IgD-negative memory B cell (primary cell): ENCODE measurements at regions not wholly inside any gene's neighbourhood (a gene's known extent, or its start where the extent isn't known, plus 50 kb on each side); places are given as distances from the start of the nearest gene placed in this dataset.

Experiments
- H3K27ac Mint-ChIP-seq, 3 donors: one replicate each; pipeline ENCODE4 v1.8.0; 2020 to 2022; ENCODE audit warnings: mild to moderate bottlenecking in 3 of 3, mixed read lengths in 3 of 3, moderate library complexity in 1 of 3
- H3K27me3 Mint-ChIP-seq: one replicate; pipeline ENCODE4 v1.8.0; 2021; ENCODE audit warnings: mixed read lengths
- H3K36me3 Mint-ChIP-seq: one replicate; pipeline ENCODE4 v1.8.0; 2020; ENCODE audit warnings: mild to moderate bottlenecking, mixed read lengths
- H3K4me1 Mint-ChIP-seq, 3 donors: one replicate each; pipeline ENCODE4 v1.8.0; 2020 to 2022; ENCODE audit warnings: mixed read lengths in 3 of 3, mild to moderate bottlenecking in 1 of 3
- H3K4me3 Mint-ChIP-seq, 4 donors: one replicate each; pipeline ENCODE4 v1.8.0; 2020 to 2022; ENCODE audit warnings: mild to moderate bottlenecking in 4 of 4, mixed read lengths in 4 of 4, moderate library complexity in 3 of 4
- H3K9me3 Mint-ChIP-seq, 3 donors: one replicate each; pipeline ENCODE4 v1.8.0; 2020 to 2021; ENCODE audit warnings: mixed read lengths in 3 of 3, mild to moderate bottlenecking in 1 of 3

GRCh38 chr10:128306535-128306934 lies 180.3 kb upstream of the MKI67 start:
- H3K27ac Mint-ChIP-seq = no peak overlapping the region
- H3K36me3 Mint-ChIP-seq = no peaks in the 10 kb centered on the region
- no peak overlapping the region for H3K4me3 Mint-ChIP-seq
- H3K9me3 Mint-ChIP-seq = peaks cover 6 to 9% (median 8%) of the 10 kb centered on the region in 3 donors
- H3K4me1 Mint-ChIP-seq = no peaks in the 10 kb centered on the region
- no peaks in the 10 kb centered on the region for H3K27me3 Mint-ChIP-seq

GRCh38 chr10:128306966-128307365 lies 180.7 kb upstream of the MKI67 start:
- Mint-ChIP-seq H3K4me1 (no peaks in the 10 kb centered on the region), H3K27ac (no peak overlapping the region), H3K9me3 (peaks cover 3 to 6% (median 5%) of the 10 kb centered on the region in 3 donors), H3K36me3 (no peaks in the 10 kb centered on the region), H3K27me3 (no peaks in the 10 kb centered on the region), H3K4me3 (peak overlapping the region in 1 of 4 donors; percentile 38)

- Mint-ChIP-seq H3K9me3 (peaks cover 0 to 5% (median 4%) of the 10 kb centered on the region in 3 donors), H3K4me1 (no peaks in the 10 kb centered on the region), H3K36me3 (no peaks in the 10 kb centered on the region), H3K4me3 (no peak overlapping the region), H3K27ac (no peak overlapping the region), H3K27me3 (no peaks in the 10 kb centered on the region)
Measured at GRCh38 chr10:128307820-128308219, 181.6 kb upstream of the MKI67 start.

- no peak overlapping the region for H3K27ac Mint-ChIP-seq
- no peaks in the 10 kb centered on the region for H3K9me3 Mint-ChIP-seq
- H3K4me3 Mint-ChIP-seq = no peak overlapping the region
- H3K27me3 Mint-ChIP-seq = no peaks in the 10 kb centered on the region
- peaks cover 0 to 2% (median 0%) of the 10 kb centered on the region in 3 donors for H3K4me1 Mint-ChIP-seq
- no peaks in the 10 kb centered on the region for H3K36me3 Mint-ChIP-seq
Measured at GRCh38 chr10:128310971-128311658, 184.9 kb upstream of the MKI67 start.

GRCh38 chr10:128312250-128312649 lies 186.0 kb upstream of the MKI67 start:
- Mint-ChIP-seq H3K9me3 (no peaks in the 10 kb centered on the region), H3K4me1 (peaks cover 0 to 2% (median 0%) of the 10 kb centered on the region in 3 donors), H3K27me3 (no peaks in the 10 kb centered on the region), H3K36me3 (no peaks in the 10 kb centered on the region), H3K27ac (no peak overlapping the region), H3K4me3 (no peak overlapping the region)

DNA sequence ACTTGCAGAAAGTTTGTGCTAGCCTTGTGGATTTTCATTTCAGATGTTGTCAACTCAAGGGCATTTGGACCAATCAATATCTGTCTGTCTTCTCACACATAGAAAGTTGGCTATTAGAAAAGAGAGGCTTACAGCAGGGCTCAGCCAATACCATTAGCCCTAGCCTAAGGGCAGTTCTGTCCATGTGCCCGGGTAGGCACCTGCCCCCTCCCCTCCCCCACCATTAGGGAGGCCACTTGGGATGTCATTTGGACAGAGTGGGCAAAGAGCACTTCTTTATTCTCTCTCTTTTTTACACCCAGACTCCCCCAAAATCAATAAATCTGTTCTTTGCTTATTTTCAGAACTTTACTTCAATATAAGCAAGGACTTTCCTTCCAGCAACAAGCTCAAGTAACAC lies 188.5 kb upstream of the MKI67 start:
- Mint-ChIP-seq H3K27me3 (peaks cover 2% of the 10 kb centered on the region), H3K4me1 (peaks cover 0 to 2% (median 0%) of the 10 kb centered on the region in 3 donors), H3K4me3 (no peak overlapping the region), H3K27ac (no peak overlapping the region), H3K9me3 (no peaks in the 10 kb centered on the region), H3K36me3 (no peaks in the 10 kb centered on the region)

DNA sequence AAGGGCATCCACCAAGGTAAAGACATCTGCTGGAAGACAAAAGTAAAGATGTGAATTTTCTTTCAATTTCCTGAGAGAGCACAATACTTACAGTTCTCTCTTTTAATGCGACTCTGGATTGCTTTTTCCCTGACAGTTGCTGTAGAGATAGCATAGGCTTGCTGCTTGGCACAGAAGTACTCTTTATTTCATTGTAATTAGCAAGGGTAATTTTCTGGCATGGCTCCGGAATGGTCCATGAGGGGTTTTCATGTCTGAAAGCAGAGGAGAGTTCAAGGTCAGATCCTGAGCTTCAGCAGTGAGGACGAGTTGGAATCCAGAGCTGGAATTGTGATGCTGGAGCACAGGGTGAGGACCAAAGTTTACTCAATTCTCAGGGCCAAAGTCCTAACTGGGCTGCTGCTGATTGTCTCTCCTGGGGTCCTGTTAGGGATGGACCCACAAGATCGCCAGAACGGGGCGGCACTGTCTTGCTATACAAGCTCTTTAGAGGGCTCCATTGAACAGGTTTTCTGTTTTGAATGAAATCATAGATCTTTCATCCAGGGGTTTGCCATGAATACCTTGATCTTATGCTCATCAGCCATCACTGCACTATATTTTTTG lies 190.0 kb upstream of the MKI67 start:
- H3K36me3 Mint-ChIP-seq = no peaks in the 10 kb centered on the region
- H3K27me3 Mint-ChIP-seq = peaks cover 2% of the 10 kb centered on the region
- H3K4me1 Mint-ChIP-seq = peaks cover 0 to 2% (median 0%) of the 10 kb centered on the region in 3 donors
- H3K27ac Mint-ChIP-seq = no peak overlapping the region
- no peaks in the 10 kb centered on the region for H3K9me3 Mint-ChIP-seq
- no peak overlapping the region for H3K4me3 Mint-ChIP-seq

GRCh38 chr10:128316925-128317324 lies 190.7 kb upstream of the MKI67 start:
- Mint-ChIP-seq H3K36me3 (no peaks in the 10 kb centered on the region), H3K4me1 (peaks cover 0 to 2% (median 0%) of the 10 kb centered on the region in 3 donors), H3K9me3 (no peaks in the 10 kb centered on the region), H3K27me3 (peaks cover 2% of the 10 kb centered on the region), H3K27ac (no peak overlapping the region), H3K4me3 (no peak overlapping the region)

- Mint-ChIP-seq H3K4me3 (no peak overlapping the region), H3K9me3 (peaks cover 0 to 2% (median 0%) of the 10 kb centered on the region in 3 donors), H3K27me3 (peaks cover 2% of the 10 kb centered on the region), H3K4me1 (peaks cover 0 to 2% (median 0%) of the 10 kb centered on the region in 3 donors), H3K27ac (no peak overlapping the region), H3K36me3 (no peaks in the 10 kb centered on the region)
Measured at GRCh38 chr10:128318366-128318765, 192.1 kb upstream of the MKI67 start.

GRCh38 chr10:128318913-128319312 lies 192.7 kb upstream of the MKI67 start:
- H3K36me3 Mint-ChIP-seq = no peaks in the 10 kb centered on the region
- H3K9me3 Mint-ChIP-seq = peaks cover 0 to 2% (median 0%) of the 10 kb centered on the region in 3 donors
- peaks cover 0 to 2% (median 0%) of the 10 kb centered on the region in 3 donors for H3K4me1 Mint-ChIP-seq
- H3K4me3 Mint-ChIP-seq = no peak overlapping the region
- no peak overlapping the region for H3K27ac Mint-ChIP-seq
- H3K27me3 Mint-ChIP-seq = peaks cover 2% of the 10 kb centered on the region

- Mint-ChIP-seq H3K36me3 (no peaks in the 10 kb centered on the region), H3K4me1 (peaks cover 0 to 2% (median 0%) of the 10 kb centered on the region in 3 donors), H3K9me3 (peaks cover 0 to 2% (median 0%) of the 10 kb centered on the region in 3 donors), H3K27me3 (peaks cover 2% of the 10 kb centered on the region), H3K27ac (no peak overlapping the region), H3K4me3 (no peak overlapping the region)
Measured at GRCh38 chr10:128322106-128322505, 195.9 kb upstream of the MKI67 start.

DNA sequence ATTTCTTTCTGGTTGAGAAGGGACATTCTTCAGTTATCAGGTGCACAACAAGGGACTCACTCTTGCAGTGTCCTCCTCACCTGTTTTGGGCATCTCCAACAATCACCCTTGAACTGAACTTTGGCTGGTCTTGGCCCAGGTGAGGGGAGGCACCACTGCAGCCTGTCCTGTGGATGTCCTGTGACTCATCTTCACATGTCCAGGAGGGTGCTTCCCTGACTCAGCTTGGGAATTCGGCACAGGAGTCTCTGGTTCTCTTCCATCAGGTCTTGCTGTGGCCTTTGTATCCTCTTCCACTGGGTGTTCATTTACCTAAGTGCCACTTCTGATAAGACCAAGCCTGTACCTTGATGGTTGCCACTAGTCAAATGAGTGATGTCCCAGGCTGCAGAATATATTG lies 196.7 kb upstream of the MKI67 start:
- peaks cover 2% of the 10 kb centered on the region for H3K27me3 Mint-ChIP-seq
- peaks cover 0 to 2% (median 0%) of the 10 kb centered on the region in 3 donors for H3K4me1 Mint-ChIP-seq
- H3K36me3 Mint-ChIP-seq = no peaks in the 10 kb centered on the region
- H3K9me3 Mint-ChIP-seq = peaks cover 0 to 2% (median 0%) of the 10 kb centered on the region in 3 donors
- H3K27ac Mint-ChIP-seq = no peak overlapping the region
- H3K4me3 Mint-ChIP-seq = no peak overlapping the region

DNA sequence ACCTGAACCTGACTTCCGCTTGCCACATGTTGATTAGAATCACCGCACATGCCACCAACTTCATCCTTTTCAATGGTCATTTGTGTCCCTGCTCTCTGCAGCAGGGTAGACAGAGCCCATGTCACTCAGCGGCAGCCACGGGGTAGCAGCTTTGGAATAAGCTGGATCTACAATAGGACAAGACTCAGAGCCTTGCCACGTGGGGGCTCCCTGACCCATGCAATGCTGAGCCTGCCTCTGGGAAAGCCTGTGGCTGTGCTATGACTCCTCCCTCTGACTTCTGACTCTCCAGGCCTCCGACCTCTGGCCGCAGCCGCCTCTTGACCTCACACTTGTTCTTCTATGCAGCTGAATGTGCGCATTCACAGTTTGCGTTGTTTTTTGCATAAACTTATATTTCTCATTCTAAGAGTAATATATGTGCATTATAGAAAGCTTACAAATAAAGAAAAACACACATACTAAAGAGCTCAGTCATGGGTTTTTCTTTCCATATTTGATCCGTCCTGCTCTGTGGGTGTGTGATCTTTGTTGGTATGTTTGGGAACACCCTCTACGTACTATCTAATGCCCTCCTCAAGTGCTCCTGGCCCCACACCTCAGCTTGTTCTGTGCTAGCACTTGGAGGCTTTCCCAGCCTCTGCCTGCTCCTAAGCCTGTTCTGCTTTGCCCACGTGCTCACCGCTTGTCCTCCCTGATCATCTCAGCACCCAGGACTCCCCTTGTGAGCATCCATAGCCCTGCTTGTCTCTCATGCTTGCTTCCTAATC lies 198.0 kb upstream of the MKI67 start:
- Mint-ChIP-seq H3K27ac (no peak overlapping the region), H3K9me3 (peaks cover 0 to 2% (median 0%) of the 10 kb centered on the region in 3 donors), H3K36me3 (no peaks in the 10 kb centered on the region), H3K4me1 (peaks cover 0 to 2% (median 0%) of the 10 kb centered on the region in 3 donors), H3K4me3 (no peak overlapping the region), H3K27me3 (no peaks in the 10 kb centered on the region)

DNA sequence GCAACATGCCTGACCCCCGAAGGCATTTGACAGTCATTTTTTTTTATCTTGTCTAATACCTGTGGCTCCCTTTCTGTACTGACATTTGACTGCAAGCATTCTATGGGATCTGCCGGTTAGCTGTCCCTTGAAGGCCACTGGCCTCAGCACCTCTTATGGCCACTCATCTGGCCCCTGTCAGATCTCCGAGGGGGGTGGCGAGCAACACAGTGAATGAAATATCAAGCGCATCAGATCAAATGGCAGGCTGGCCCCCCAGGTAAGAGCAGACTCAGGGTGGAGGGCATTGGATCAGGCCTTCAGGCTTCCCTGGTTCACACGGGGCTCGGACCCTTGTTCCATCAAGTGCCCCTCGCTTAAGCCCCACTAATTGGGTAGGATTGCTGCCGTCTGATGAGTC lies 199.6 kb upstream of the MKI67 start:
- no peak overlapping the region for H3K27ac Mint-ChIP-seq
- no peak overlapping the region for H3K4me3 Mint-ChIP-seq
- peaks cover 0 to 2% (median 0%) of the 10 kb centered on the region in 3 donors for H3K4me1 Mint-ChIP-seq
- H3K9me3 Mint-ChIP-seq = peaks cover 0 to 2% (median 0%) of the 10 kb centered on the region in 3 donors
- no peaks in the 10 kb centered on the region for H3K36me3 Mint-ChIP-seq
- no peaks in the 10 kb centered on the region for H3K27me3 Mint-ChIP-seq

GRCh38 chr10:128326251-128326650 lies 200.0 kb upstream of the MKI67 start:
- Mint-ChIP-seq H3K4me3 (no peak overlapping the region), H3K36me3 (no peaks in the 10 kb centered on the region), H3K4me1 (peaks cover 0 to 2% (median 0%) of the 10 kb centered on the region in 3 donors), H3K9me3 (peaks cover 0 to 2% (median 0%) of the 10 kb centered on the region in 3 donors), H3K27ac (no peak overlapping the region), H3K27me3 (no peaks in the 10 kb centered on the region)
